GM21717 (cell line): ENCODE measurements at regions not wholly inside any gene's neighbourhood (a gene's known extent, or its start where the extent isn't known, plus 50 kb on each side); places are given as distances from the start of the nearest gene placed in this dataset.

Experiments used
- ATAC-seq: cut with Tn5 transposase; IDR thresholded peaks from one replicate; pipeline ENCODE4 v1.9.1; 2021; ENCODE audit warnings: mild to moderate bottlenecking, moderate library complexity; ENCODE audit not compliant: unreplicated experiment

DNA sequence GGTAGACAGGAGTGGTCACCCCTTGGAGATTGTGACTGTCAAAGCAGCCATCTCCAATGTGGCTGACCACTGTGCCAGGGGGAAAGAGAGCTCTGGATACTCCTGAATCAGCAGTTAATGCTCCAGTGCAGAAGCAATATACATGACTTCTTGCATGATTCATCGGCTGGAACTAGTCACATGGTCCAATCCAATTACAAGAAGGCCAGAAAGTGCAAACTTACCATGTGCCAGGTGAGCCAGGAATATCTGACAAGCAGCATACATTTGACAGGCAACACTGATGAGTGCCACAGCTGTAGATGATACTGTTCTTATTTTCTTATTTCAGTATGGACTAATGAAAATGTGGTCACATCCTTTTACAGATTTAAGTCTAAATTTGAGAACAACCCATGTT lies 440.0 kb upstream of the MPDZ start:
- no peak for ATAC-seq

DNA sequence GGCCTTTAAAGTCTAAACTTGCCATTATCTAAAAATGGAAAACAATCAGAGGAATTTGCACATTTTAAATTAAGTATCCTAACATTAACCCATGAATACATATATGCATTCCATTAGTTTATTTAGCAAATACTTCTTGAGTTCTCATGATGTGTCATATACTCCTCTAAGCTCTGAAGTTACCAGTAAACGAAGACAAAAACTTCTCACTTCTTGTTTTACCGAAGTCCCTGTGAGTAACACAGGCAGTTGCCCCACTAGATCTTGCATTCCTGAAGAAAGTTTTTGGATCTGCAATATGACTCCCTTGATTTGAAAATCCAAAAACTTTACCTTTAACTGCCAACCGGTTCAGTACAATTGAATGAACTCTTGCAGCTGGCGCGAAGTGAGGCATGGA lies 439.0 kb upstream of the MPDZ start:
- ATAC-seq = no peak

DNA sequence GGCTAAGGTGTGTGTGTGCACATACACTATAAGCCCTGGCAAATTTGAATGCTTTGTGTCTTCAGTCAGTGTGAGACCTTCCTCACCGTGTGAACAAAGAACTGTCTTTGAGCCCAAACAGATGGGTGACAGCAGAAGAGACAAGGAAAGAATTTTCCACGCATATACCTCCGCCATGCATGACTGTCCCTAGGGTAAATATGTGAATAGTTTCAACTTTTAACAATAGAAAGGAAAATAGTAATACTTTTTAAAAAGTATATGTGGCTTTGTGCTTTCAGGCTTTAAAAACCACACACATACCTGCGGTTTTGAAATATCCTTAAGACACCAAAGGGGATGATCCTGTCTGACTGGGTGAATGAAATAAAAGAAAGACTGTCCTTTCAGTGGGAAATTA lies 438.6 kb upstream of the MPDZ start:
- ATAC-seq = no peak

DNA sequence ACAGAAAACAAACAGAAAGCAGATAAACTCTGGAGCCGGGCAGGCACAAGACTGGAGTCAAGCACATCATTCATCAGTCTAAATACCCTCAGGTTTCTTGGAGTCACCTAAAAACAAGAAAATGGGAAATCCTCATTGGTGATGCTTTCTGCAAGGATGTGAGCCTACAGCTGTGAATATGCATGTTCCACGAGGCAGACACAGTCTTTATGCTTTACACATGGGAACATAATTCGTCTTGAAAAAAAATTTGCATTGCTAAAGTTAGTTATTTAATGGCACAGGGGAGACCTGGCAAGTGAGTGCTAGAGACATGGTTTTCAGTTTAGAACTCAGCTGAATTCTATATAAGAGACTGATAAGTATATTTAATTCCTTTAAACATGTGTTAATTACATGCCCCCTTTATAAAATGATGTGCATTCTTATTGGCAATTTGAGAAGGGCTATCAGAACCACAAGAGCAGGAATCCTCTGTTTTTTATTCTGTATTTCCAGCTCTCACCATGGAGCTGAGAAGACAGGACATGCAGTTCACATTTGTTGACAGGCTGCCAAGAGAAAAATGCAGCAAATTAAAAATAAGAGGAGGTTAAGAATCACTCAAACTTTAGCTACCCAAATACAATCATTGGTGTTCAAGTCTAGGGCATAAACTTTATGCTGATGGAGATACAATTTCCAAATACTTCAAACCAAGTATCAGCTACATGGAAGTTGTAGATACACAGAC lies 438.0 kb upstream of the MPDZ start:
- no peak for ATAC-seq

DNA sequence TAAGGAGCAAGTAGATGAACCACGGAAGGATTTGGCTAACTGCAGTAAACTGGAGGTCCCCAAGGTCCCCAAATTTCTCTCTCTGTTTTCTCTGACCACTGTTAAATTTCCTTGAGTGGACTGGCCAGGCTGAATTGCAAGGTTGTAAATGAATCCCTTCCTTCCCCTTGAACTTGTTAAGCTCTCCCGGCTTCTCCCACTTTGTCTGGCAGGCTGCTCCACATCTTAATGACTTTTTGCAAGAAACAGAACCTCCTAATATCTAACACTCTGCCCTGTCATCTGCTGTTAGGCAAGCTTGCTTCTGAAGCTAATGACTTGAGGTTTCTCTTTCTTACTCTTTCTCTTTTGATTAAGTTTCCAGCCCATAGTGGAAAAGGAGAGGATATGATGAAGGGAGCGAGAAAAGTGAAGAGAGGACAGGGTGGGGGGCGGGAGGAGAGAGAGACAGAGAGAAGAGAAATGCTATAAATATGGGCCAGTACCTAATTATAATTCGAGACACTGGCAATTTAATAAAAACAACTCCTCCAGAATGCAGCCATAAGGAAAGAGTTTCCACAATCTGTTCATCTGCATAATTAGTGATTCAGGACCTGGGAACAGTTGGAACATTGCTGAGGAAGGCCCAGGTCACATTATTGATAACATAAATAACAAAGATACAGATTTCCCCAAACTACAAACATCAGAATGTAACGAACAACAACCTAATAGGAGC lies 437.3 kb upstream of the MPDZ start:
- no peak for ATAC-seq

DNA sequence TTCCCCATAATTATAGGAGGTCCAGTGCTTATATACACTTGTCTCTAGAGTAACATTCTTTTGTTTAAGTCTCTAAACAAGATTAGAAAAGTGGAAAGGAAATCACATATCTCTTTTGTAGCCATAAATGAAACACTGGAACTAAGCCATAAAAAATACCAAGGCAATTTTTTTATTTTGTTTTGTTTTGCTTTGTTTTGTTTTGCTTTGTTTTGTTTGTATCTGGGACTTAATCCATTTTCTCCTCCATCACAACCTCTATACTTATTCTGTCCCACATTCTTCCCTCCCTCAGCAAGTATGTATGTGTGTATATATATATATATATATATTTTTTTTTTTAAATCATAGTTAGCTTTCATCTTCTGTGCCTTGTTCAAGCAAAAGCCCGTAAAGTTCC lies 436.6 kb upstream of the MPDZ start:
- ATAC-seq = no peak

DNA sequence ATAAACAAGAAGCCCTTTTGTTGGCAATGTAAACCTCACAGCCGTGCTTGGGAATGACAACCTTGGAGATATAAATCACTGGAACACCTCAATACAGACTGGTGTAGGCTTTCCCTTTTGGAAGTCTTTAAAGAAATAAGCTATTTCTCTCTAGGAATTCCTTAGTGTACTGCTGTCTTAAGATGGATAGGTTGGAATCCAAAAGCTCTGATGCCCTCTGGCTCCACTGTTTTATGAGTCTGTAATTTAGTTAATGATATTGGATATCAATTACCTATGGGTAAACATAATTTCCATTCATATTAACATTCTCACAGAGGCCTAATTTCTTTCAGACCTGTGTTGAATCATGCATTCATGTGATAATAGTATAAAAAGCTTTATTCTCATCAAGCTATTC lies 435.9 kb upstream of the MPDZ start:
- ATAC-seq = no peak

DNA sequence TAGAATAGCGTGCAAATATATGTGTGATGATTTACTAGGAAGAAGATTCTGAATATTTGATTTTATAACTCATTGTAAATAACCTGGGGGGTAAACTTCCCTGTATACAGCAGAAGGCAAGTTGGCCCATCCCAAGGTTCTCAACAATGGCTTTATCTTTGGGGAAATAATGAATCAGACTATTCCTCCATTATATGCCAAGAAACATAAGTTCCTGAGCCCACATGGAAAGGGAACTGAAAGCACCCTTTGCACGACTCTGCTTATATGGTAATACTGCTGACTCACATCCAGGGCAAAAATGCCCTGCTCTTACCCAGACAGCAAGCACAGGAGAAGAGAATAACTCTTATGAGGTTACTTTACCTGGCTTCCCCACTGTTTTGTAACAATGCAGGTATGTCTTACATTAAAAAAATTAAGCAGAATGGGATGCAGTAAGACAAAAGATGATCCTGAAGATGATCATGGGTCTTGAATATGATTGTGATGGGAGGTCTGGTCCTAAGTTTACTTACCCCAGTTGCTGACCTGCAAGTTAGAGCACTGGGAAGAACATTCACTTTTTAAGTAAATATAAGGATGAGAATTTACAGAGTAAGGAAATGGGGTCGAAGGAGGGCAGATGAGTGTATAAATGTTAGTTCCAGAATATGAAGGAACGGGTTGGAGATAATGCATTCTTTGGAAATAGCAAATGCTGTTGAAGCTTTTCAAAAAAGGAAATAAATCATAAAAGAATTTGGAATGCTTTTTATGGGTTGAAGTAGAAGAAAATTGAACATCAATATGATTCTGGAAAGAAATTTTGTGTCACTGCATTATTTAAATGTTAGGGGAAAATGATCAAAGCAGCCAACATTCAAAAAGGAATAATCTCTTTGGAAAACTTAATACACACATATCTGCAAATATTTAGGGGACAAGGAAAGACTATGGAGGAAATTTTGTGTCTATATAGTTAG lies 428.4 kb upstream of the MPDZ start:
- peak; percentile 52 for ATAC-seq

DNA sequence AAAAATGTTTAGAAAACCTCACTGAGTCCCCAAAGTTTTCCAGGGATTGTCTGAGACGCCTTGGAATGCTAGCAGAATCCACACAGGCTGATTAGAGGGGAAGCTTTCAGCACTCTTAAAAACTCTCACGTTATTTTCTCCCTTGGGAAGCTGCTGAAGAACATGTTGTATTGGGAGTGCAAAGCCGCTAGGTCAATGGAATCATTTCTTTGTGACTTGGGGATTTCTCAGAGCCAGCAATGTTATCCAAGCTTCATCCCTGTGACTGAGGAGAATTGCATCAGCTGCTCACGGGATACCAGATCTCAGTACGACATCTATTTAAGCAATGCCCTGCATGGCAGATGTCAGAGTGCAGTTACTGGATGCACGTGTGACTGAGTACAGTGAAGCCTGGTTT lies 426.4 kb upstream of the MPDZ start:
- ATAC-seq = no peak

DNA sequence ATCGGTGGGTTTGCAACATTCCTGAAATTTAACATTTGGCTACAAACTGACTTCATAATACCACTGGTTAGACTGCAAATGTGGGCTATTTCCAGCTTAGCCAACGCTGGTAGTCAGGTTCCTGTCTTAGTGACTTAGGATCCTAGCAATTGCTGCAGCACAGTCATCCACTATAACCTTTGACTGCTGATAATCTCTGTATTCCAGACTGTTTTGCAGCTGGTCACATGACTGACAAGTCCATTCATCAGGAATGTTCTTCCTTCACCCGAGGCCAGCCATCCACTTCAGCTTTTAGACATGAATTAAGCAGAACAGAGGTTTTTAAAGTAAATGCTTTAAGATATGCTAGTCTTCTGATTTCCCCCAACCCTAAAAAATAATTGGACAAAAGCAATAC lies 425.9 kb upstream of the MPDZ start:
- no peak for ATAC-seq

DNA sequence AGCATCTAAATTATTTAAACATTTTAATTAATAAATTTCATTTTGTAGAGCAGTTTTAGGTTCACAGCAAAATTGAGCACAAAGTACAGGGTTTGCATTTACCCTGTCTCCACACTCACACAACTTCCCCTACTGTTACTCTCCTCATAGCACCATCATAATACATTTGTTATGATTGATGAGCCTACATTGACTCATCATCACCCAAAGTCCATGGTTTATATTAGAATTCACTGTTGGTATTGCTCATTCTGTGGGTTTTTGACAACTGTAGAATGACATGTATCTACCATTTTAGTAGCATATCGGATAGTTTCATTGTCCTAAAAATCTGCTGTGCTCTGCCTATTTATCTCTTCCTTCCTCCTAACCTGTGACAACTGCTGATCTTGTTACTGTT lies 411.1 kb upstream of the MPDZ start:
- ATAC-seq = no peak

DNA sequence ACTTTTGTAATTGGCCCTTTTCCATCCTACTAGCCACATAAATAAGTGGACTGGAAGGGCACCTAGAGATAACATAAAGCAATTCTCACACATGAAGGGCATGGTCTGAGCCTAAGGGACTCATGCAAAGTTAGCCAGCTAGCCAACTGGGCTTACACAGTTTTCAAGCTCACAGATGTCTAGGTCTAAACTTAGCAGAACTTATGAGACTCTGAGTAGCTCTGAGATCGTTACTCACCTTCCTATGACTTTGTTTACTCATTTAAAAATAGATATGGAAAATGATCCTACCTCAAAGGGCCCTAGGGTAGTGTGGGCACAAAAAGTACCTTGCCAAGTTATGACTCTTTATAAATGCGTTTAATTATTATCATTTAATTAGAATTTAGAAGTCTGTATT lies 410.4 kb upstream of the MPDZ start:
- no peak for ATAC-seq

DNA sequence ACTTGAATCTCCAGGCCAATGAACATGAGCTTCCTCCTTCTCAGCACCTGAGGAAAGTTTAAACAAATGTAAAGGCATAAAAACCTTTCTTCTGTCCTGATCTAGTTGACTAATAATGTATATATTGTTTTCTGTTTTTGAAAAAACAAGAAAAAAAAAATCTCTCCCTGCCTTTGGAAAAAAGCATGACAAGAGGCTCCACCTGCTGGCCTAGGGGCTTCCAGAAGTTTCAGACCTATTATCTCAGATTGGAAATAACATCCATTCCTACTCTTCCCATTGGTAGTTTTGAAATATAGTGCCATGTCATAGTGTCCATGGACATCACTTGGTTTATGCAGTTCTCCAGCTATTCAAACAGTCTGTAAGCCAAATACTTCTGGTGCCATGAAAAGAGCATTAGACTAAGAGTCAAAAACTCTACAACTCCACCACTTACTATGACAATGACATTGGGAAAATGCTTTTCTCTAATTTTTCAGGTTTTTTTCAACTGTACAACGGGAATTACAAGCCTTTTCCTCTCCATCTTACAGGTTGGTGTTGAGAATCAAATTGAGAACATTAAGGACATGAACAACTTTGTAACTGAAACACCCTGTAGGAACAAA lies 409.6 kb upstream of the MPDZ start:
- no peak for ATAC-seq

DNA sequence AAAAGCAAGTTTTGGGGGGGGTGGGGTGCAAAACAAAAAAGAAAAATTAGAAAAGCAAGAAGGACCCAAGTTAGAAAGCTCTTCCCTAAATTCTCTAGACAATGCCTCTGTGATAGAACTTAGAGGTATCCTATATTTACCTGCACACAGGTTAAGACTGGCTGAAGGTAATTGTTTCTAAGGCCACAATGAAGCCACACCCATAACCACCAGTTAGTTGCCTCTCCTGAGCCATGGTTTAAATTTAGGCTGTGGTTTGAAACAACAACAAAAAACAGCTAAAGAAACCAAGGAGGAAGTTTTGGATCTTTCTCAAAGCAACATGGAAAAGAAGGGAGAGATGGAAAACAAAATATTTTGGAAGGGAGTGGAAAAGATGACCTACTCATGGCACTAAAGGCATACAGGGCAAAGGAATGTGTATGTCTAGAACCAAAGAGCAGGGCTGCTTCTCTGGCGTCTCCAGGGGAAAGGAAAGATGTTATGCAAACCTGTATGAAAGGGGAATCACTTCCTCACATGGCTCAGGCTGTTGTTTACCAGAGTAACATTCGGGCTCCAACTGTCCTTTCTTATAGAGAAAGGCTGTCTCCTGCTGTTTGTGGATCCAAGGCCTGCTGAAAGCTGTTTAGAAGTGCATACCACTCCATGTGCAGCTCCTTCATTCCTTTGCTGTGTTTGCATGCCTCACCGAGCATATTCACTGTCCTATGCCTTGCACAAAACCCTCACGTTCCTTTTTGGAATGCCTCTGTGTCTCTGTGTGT lies 408.9 kb upstream of the MPDZ start:
- ATAC-seq = no peak

DNA sequence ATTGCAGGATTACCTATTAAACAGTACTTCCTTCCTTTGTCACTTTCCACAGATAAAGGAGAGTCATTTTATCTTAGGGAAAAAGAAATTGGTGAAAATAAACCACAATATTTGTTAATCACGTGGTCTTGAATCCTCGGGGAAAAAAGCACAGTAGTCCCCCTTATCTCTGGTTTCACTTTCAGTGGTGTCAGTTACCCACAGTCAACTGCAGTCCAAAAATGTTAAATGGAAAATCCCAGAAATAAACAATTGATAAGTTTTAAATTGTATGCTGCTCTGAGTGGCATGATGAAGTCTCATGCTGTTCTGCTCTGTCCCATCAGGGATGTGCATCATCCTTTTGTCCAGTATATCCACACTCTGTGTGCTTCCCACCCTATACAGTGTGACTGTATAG lies 405.2 kb upstream of the MPDZ start:
- ATAC-seq = no peak

DNA sequence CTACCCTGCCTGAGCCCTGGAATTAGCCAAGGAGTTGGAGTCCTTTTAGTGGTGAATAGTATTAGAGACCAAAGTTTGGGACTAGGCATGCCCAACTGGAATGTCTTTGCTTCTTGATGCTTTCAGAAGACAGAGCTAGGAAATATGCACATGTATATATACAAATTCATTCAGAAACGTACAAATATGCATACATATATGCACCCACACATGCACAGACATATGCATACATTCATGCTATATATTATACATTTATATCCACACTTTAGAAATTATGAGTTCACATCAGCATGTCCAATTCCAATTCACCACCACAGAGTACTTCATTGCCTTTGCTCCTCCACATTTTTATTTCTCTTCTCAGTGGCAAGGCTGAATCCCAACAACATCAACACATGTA lies 398.3 kb upstream of the MPDZ start:
- ATAC-seq = no peak

DNA sequence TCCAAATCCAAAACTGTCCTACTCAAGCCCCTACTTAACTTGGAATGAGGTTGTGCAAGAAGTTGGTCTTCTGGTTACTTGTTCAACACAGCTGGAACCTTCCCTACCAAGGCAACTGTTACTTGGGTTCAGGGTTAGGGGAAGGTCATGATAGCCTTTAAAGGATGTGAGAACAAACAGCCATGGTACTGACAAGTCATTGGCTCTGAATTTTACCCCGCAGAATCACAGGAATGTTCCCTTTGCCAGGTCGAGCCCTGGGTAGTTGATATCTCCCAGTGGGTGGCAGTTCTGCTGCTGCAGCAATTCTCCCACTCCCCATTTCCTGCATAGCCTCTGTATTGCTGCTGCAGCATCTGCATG lies 396.1 kb upstream of the MPDZ start:
- no peak for ATAC-seq

DNA sequence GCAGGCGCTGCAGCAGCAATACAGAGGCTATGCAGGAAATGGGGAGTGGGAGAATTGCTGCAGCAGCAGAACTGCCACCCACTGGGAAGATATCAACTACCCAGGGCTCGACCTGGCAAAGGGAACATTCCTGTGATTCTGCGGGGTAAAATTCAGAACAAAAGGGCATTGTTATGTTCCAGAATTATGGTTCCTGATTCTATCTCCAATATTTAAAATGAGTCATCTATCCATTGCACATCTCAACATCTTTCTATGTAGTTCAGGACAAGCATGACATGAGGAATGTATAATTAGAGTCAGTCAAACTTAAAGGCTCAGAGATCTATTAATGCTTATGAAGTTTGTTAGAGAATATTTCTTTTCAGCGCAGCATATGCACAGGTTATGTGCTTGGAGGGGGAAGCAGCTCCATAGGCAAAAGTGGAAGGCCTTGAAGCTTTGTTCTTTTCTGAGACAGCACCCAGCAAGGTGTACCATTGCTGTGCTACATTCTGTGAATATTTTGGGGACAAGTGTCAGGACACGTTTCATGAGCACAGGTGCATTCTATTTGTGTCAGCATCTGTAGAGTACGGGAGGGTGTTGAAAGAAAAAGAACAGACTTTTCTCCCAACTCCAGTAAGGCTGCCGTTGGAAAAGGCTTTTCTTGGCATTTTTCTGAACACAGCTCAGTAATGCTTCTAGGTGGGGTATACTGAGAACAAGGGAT lies 395.6 kb upstream of the MPDZ start:
- no peak for ATAC-seq

DNA sequence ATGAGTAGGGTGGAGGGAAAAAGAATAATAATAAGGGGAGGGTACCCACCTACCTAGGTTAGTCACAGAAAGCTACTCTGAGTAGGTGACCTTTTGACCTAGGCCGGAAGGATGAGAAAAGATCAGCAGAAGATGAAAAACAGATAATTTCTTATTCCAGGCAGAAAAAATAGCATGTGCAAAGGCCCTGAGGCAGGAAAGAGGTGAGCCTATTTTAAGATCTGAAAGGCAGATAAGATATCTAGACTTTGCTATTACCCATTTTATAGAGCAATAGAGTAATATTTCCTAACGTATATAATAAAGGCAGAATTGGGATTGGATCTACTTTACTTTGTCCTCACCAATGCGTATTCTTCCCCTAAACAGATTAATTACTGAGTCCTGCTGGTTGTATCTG lies 393.9 kb upstream of the MPDZ start:
- ATAC-seq = no peak
